ENCODE measurements at regions not wholly inside any gene's neighbourhood (a gene's known extent, or its start where the extent isn't known, plus 50 kb on each side); places are given as distances from the start of the nearest gene placed in this dataset.

- Histone ChIP-seq H4K20me1 (replicated peaks; ENCODE audit: control insufficient read depth, extremely low read depth, insufficient read depth, low read length) (no peaks in the 10 kb centered on the region), H3K79me2 (ENCODE audit: control insufficient read depth, insufficient read depth, low read length) (no peaks in the 10 kb centered on the region), H3K27ac (ENCODE audit: insufficient read depth, low read depth, low read length) (no peak overlapping the region), H3K9me1 (replicated peaks; ENCODE audit: control insufficient read depth, extremely low read depth, insufficient read depth, low read length) (no peaks in the 10 kb centered on the region), H3K4me2 (ENCODE audit: insufficient read depth, low read length) (no peak overlapping the region), H3K36me3 (ENCODE audit: control insufficient read depth in 2 of 2, extremely low read depth in 1 of 2, insufficient read depth in 2 of 2, low read length in 2 of 2) (no peaks in the 10 kb centered on the region), H3K9ac (replicated peaks; ENCODE audit: extremely low read depth, insufficient read depth, low read length) (no peak overlapping the region), H3K9me3 (replicated peaks; ENCODE audit: control insufficient read depth, insufficient read depth, low read length) (no peaks in the 10 kb centered on the region), H3K4me3 (replicated peaks in 1 of 3; ENCODE audit: insufficient read depth in 1 of 3, low read depth in 1 of 3, low read length in 3 of 3) (no peak overlapping the region), H3K27me3 (ENCODE audit: control insufficient read depth in 2 of 2, insufficient read depth in 2 of 2, low read length in 2 of 2) (no peaks in the 10 kb centered on the region), H3K4me1 (ENCODE audit: control insufficient read depth, extremely low read depth, insufficient read depth, low read length) (peaks cover 30% of the 10 kb centered on the region), H2AFZ (ENCODE audit: low read depth, low read length) (no peak overlapping the region)
- POLR2A ChIA-PET: no interaction called here
- intact Hi-C loops (cut with micrococcal nuclease) (no loop called here), dilution Hi-C loops (cut with MboI; ENCODE audit: extremely low pct_ligation_motif_present, low sequenced_read_pairs) (no loop called here)
- TF ChIP-seq GATA2 (IDR thresholded peaks at IDR 0.05; ENCODE audit: insufficient read depth, insufficient read length, low read depth, low read length): no peak
- TF ChIP-seq POLR2AphosphoS5 (IDR thresholded peaks at IDR 0.05; ENCODE audit: insufficient read depth, low read depth, low read length): no peak
- TF ChIP-seq CTCF (IDR thresholded peaks at IDR 0.05; ENCODE audit: extremely low read depth in 1 of 2, insufficient read depth in 1 of 2, low read depth in 1 of 2, low read length in 2 of 2): no peak
- no peak for TF ChIP-seq MAX (IDR thresholded peaks at IDR 0.05; ENCODE audit: insufficient read depth, insufficient read length)
- TF ChIP-seq MYC (IDR thresholded peaks at IDR 0.05; ENCODE audit: low read depth, low read length): no peak
- no peak for TF ChIP-seq EZH2 (IDR thresholded peaks at IDR 0.05; ENCODE audit: borderline replicate concordance, low read depth, low read length, severe bottlenecking)
- TF ChIP-seq POLR2A (IDR thresholded peaks at IDR 0.05; ENCODE audit: low read depth, low read length): no peak
- no peak for TF ChIP-seq FOS (IDR thresholded peaks at IDR 0.05; ENCODE audit: borderline replicate concordance, insufficient read depth, low read length)
- no peak for TF ChIP-seq JUN (IDR thresholded peaks at IDR 0.05; ENCODE audit: borderline replicate concordance, insufficient read depth, insufficient read length, low read depth)
- DNase-seq (ENCODE audit: low read depth, low spot score): no peak
- CTCF ChIA-PET: no interaction called here
- no peak for FAIRE-seq
- no TSS peak for BruUV-seq (replicated peaks)
Measured at GRCh38 chr14:84247693-84248092, 1282.3 kb upstream of the FLRT2 start.
